K562 (cell line): ENCODE measurements at regions not wholly inside any gene's neighbourhood (a gene's known extent, or its start where the extent isn't known, plus 50 kb on each side); places are given as distances from the start of the nearest gene placed in this dataset.

Experiments
- ATAC-seq: fragments of 200-7000 bp; cut with Tn5 transposase; 3 replicates; pipeline ENCODE4 v1.9.1; 2020; ENCODE audit warnings: moderate library complexity
- BruUV-seq: library from RNA; stranded (reverse); fragments of 400-500 nt; replicated peaks from 2 replicates; lab custom pipeline; 2021; lab: Mats Ljungman, UMichigan
- CTCF ChIA-PET: fragments of 300-600 bp; formaldehyde crosslinking; extraction: SDS; loops from one replicate; lab custom pipeline; 2021; ENCODE audit warnings: low intra/inter-chr PET ratio; lab: Yijun Ruan, JAX
- POLR2A ChIA-PET: fragments of 300-600, 350-650 bp; sonication (Branson Sonifier 250); formaldehyde crosslinking; extraction: SDS; loops from one replicate; lab custom pipeline; 2021; ENCODE audit warnings: antibody characterized with exemption, inconsistent platforms; lab: Yijun Ruan, JAX
- DNase-seq, 4 experiments: peaks; one replicate each; pipeline versions ENCODE4 v3.0.0 to v3.0.0-alpha.2; 2011 to 2018; ENCODE audit warnings: low spot score in 3 of 4, mixed read lengths in 3 of 4; ENCODE audit errors: extremely low read depth in 1 of 4
- FAIRE-seq: peaks from 2 replicates; lab custom pipeline; 2011; peaks lifted over from hg19 to GRCh38; lab: Jason Lieb, UNC
- H2AFZ ChIP-seq: 2 replicates; pipeline ENCODE4 v1.6.0; 2011; ENCODE audit warnings: low read depth, low read length, control low read depth, inconsistent platforms
- H3K27ac ChIP-seq: fragments of 200-600 bp; 3 replicates; pipeline ENCODE4 v1.8.0; 2011; ENCODE audit warnings: low read depth, mild to moderate bottlenecking, control low read depth, inconsistent platforms, low read length, moderate library complexity, mixed read lengths; ENCODE audit errors: extremely low read depth
- H3K27me3 ChIP-seq, 2 experiments: fragments of 300-600 bp in 1 of 2; 2 replicates in 1 of 2; 3 replicates in 1 of 2; pipeline versions ENCODE4 v1.6.0 to v1.8.0; 2011; ENCODE audit warnings: inconsistent platforms in 2 of 2, low read length in 2 of 2, mild to moderate bottlenecking in 1 of 2, mixed read lengths in 1 of 2, moderate library complexity in 1 of 2; ENCODE audit not compliant: control insufficient read depth in 2 of 2, insufficient read depth in 2 of 2
- H3K36me3 ChIP-seq: fragments of 300-600 bp; 3 replicates; pipeline ENCODE4 v1.8.0; 2011; ENCODE audit warnings: mild to moderate bottlenecking, low read length, inconsistent platforms; ENCODE audit not compliant: control insufficient read depth, insufficient read depth
- H3K4me1 ChIP-seq, 2 experiments: fragments of 200-600 bp in 1 of 2; replicated peaks in 1 of 2; 2 replicates in 1 of 2; 3 replicates in 1 of 2; pipeline versions ENCODE4 v1.5.1 to v1.8.0; 2011; ENCODE audit warnings: inconsistent platforms in 2 of 2, low read length in 2 of 2, mild to moderate bottlenecking in 1 of 2, mixed read lengths in 1 of 2, moderate library complexity in 1 of 2; ENCODE audit not compliant: control insufficient read depth in 2 of 2, insufficient read depth in 2 of 2
- H3K4me2 ChIP-seq: 2 replicates; pipeline ENCODE4 v1.6.1; 2011; ENCODE audit warnings: low read length, control low read depth, inconsistent platforms, mixed read lengths; ENCODE audit not compliant: insufficient read depth
- H3K4me3 ChIP-seq: fragments of 200-600 bp; sonication (generic), shearing (Covaris generic); 2 replicates; pipeline ENCODE4 v1.5.1; 2016; ENCODE audit warnings: control low read depth, inconsistent platforms
- H3K79me2 ChIP-seq: fragments of 200-600 bp; 3 replicates; pipeline ENCODE4 v1.8.0; 2011; ENCODE audit warnings: low read length, inconsistent platforms; ENCODE audit not compliant: control insufficient read depth, insufficient read depth
- H3K9ac ChIP-seq, 2 experiments: 2 replicates each; pipeline versions ENCODE4 v1.6.0 to v1.6.1; 2011; ENCODE audit warnings: low read depth in 2 of 2, low read length in 2 of 2, control low read depth in 1 of 2, inconsistent platforms in 1 of 2, mild to moderate bottlenecking in 1 of 2, mixed read lengths in 1 of 2; ENCODE audit not compliant: insufficient read depth in 1 of 2
- H3K9me1 ChIP-seq: one replicate; pipeline ENCODE4 v1.6.0; 2011; ENCODE audit warnings: inconsistent platforms, mild to moderate bottlenecking, low read length, moderate library complexity; ENCODE audit not compliant: control insufficient read depth, insufficient read depth
- H3K9me3 ChIP-seq: replicated peaks from 2 replicates; pipeline ENCODE4 v1.5.1; 2011; ENCODE audit warnings: low read depth, low read length, inconsistent platforms; ENCODE audit not compliant: control insufficient read depth, insufficient read depth
- H4K20me1 ChIP-seq: replicated peaks from 2 replicates; pipeline ENCODE4 v1.6.1; 2011; ENCODE audit warnings: low read length, inconsistent platforms, mixed read lengths; ENCODE audit not compliant: control insufficient read depth, insufficient read depth
- ATF1 ChIP-seq, 2 experiments: fragments of 450-650 bp in 1 of 2; IDR thresholded peaks; 2 replicates each; pipeline ENCODE4 v1.6.1; 2016; ENCODE audit warnings: missing compliant biosample characterization in 1 of 2, missing genetic modification characterization in 1 of 2
- BRD9 ChIP-seq: fragments of 450-650 bp; IDR thresholded peaks from 2 replicates; pipeline ENCODE4 v1.6.1; 2018; ENCODE audit warnings: low read depth; ENCODE audit not compliant: partially characterized antibody
- GATA2 ChIP-seq: sonication (generic); formaldehyde crosslinking; IDR thresholded peaks from 2 replicates; pipeline ENCODE4 v1.4.0; 2020; ENCODE audit warnings: mild to moderate bottlenecking, missing genetic modification reagents
- KLF6 ChIP-seq: fragments of 250-450 bp; sonication (Bioruptor Pico); IDR thresholded peaks from 2 replicates; pipeline ENCODE4 v1.4.0; 2020; ENCODE audit warnings: mild to moderate bottlenecking, moderate library complexity, borderline replicate concordance
- MAZ ChIP-seq, 2 experiments: fragments of 450-650 bp in 1 of 2; sonication (generic) in 1 of 2; formaldehyde crosslinking; IDR thresholded peaks in 1 of 2; conservative IDR thresholded peaks in 1 of 2; 2 replicates each; pipeline versions ENCODE4 v1.4.0 to v1.5.0; 2020; ENCODE audit warnings: mild to moderate bottlenecking in 1 of 2, missing genetic modification reagents in 1 of 2
- MTF1 ChIP-seq: fragments of 250-450 bp; sonication (Bioruptor Pico); IDR thresholded peaks from 2 replicates; pipeline ENCODE4 v1.9.0; 2021; ENCODE audit warnings: moderate library complexity, mild to moderate bottlenecking, inconsistent platforms, borderline replicate concordance
- NFRKB ChIP-seq: fragments of 450-650 bp; IDR thresholded peaks from 2 replicates; pipeline ENCODE4 v1.6.1; 2016; ENCODE audit warnings: low read depth
- PHF20 ChIP-seq: fragments of 450-650 bp; IDR thresholded peaks from 2 replicates; pipeline ENCODE4 v1.6.1; 2018; ENCODE audit not compliant: partially characterized antibody
- PML ChIP-seq: IDR thresholded peaks from 2 replicates; pipeline ENCODE4 v1.6.1; 2012; ENCODE audit warnings: low read length, inconsistent platforms
- SRSF3 ChIP-seq: fragments of 200-400 bp; formaldehyde crosslinking; IDR thresholded peaks from 2 replicates; pipeline ENCODE4 v1.6.1; 2016; ENCODE audit warnings: mild to moderate bottlenecking, low read length, moderate library complexity; ENCODE audit not compliant: insufficient read depth
- ZBED1 ChIP-seq: IDR thresholded peaks from 2 replicates; pipeline ENCODE4 v1.6.1; 2014
- ZC3H4 ChIP-seq: sonication (generic); formaldehyde crosslinking; IDR thresholded peaks from 2 replicates; pipeline ENCODE4 v1.9.0; 2021; ENCODE audit warnings: missing genetic modification reagents, borderline replicate concordance
- ZKSCAN3 ChIP-seq: fragments of 250-450 bp; sonication (Bioruptor Pico); IDR thresholded peaks from 2 replicates; pipeline ENCODE4 v1.4.0; 2020
- ZNF174 ChIP-seq: fragments of 250-450 bp; sonication (Bioruptor Pico); IDR thresholded peaks from 2 replicates; pipeline ENCODE4 v1.4.0; 2020; ENCODE audit warnings: mild to moderate bottlenecking
- ZNF280B ChIP-seq: fragments of 250-450 bp; sonication (Bioruptor Pico); IDR thresholded peaks from 2 replicates; pipeline ENCODE4 v1.5.1; 2021; ENCODE audit warnings: mild to moderate bottlenecking
- WGBS: fragments of 100-300 bp; shearing (Covaris generic); methylation state at CpG from one replicate; pipeline ENCODE4 v1.1.6; 2016; ENCODE audit warnings: low coverage, mixed read lengths; ENCODE audit not compliant: insufficient coverage; ENCODE audit errors: missing lambda C conversion rate; 5-methylcytosine and 5-hydroxymethylcytosine counted together
- in situ Hi-C: fragments of 300-500 bp; cut with MboI; formaldehyde crosslinking; loops from 4 replicates; pipeline ENCODE4 v1.15.0; 2018; ENCODE audit warnings: inconsistent platforms, mixed read lengths
- intact Hi-C: fragments of 100-400 bp; cut with micrococcal nuclease; formaldehyde crosslinking; loops from 2 replicates; pipeline ENCODE4 v1.14.2; 2022
- TF ChIP-seq, protein P1 (sequence below): fragments of 450-650 bp; IDR thresholded peaks from 2 replicates; pipeline ENCODE4 v1.6.1; 2018; ENCODE audit not compliant: partially characterized antibody

GRCh38 chr5:91611746-91612145 lies 228.6 kb upstream of the ARRDC3 start:
- Histone ChIP-seq H3K9me1 (no peaks in the 10 kb centered on the region), H3K4me1 (no peaks in the 10 kb centered on the region), H3K9me3 (no peaks in the 10 kb centered on the region), H3K79me2 (no peaks in the 10 kb centered on the region), H3K27ac (no peak overlapping the region), H2AFZ (no peak overlapping the region), H3K4me2 (no peak overlapping the region), H3K27me3 (no peaks in the 10 kb centered on the region), H3K4me3 (no peak overlapping the region), H4K20me1 (no peaks in the 10 kb centered on the region), H3K36me3 (no peaks in the 10 kb centered on the region), H3K9ac (no peak overlapping the region)
- 3% methylated on average over 2 of the region's 2 CpGs for WGBS
- TF ChIP-seq SRSF3 (no peak), NFRKB (no peak), GATA2 (CRISPR knock-in tag) (no peak), ZNF174 (CRISPR knock-in tag) (no peak), MTF1 (CRISPR knock-in tag) (no peak), ZKSCAN3 (CRISPR knock-in tag) (no peak), PML (no peak), PHF20 (no peak), BRD9 (no peak), KLF6 (no peak), MAZ (CRISPR knock-in tag; conservative IDR thresholded peaks at IDR 0.05 in 1 of 2, IDR thresholded peaks at IDR 0.05 in 1 of 2) (no peak), ATF1 (CRISPR knock-in tag; IDR thresholded peaks at IDR 0.05) (no peak), ATF1 (tag; IDR thresholded peaks at IDR 0.05) (no peak), ZNF280B (CRISPR knock-in tag) (no peak), ZBED1 (no peak), ZC3H4 (CRISPR knock-in tag) (no peak)
- TF ChIP-seq, protein P1, sequence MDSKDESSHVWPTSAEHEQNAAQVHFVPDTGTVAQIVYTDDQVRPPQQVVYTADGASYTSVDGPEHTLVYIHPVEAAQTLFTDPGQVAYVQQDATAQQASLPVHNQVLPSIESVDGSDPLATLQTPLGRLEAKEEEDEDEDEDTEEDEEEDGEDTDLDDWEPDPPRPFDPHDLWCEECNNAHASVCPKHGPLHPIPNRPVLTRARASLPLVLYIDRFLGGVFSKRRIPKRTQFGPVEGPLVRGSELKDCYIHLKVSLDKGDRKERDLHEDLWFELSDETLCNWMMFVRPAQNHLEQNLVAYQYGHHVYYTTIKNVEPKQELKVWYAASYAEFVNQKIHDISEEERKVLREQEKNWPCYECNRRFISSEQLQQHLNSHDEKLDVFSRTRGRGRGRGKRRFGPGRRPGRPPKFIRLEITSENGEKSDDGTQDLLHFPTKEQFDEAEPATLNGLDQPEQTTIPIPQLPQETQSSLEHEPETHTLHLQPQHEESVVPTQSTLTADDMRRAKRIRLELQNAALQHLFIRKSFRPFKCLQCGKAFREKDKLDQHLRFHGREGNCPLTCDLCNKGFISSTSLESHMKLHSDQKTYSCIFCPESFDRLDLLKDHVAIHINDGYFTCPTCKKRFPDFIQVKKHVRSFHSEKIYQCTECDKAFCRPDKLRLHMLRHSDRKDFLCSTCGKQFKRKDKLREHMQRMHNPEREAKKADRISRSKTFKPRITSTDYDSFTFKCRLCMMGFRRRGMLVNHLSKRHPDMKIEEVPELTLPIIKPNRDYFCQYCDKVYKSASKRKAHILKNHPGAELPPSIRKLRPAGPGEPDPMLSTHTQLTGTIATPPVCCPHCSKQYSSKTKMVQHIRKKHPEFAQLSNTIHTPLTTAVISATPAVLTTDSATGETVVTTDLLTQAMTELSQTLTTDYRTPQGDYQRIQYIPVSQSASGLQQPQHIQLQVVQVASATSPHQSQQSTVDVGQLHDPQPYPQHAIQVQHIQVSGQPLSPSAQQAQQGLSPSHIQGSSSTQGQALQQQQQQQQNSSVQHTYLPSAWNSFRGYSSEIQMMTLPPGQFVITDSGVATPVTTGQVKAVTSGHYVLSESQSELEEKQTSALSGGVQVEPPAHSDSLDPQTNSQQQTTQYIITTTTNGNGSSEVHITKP, result no peak
- BruUV-seq, result no TSS peak
- FAIRE-seq, result no peak
- in situ Hi-C loops (no loop called here), intact Hi-C loops (no loop called here)
- DNase-seq, result no peak
- ATAC-seq, result no peak
- CTCF ChIA-PET, result no interaction called here
- POLR2A ChIA-PET, result no interaction called here
